Loucy (cell line): ENCODE measurements at regions not wholly inside any gene's neighbourhood (a gene's known extent, or its start where the extent isn't known, plus 50 kb on each side); places are given as distances from the start of the nearest gene placed in this dataset.

Experiments used
- H2AFZ ChIP-seq: fragments of 200-600 bp; sonication (generic); 2 replicates; pipeline ENCODE4 v1.6.0; 2016; ENCODE audit warnings: antibody characterized with exemption, mild to moderate bottlenecking, low read length, moderate library complexity
- H3F3A ChIP-seq: fragments of 200-600 bp; 2 replicates; pipeline ENCODE4 v1.6.0; 2016; ENCODE audit warnings: antibody characterized with exemption, low read depth, mild to moderate bottlenecking
- H3K27me3 ChIP-seq: fragments of 200-600 bp; sonication (generic); 2 replicates; pipeline ENCODE4 v1.6.1; 2014; ENCODE audit warnings: low read length, mild to moderate bottlenecking; ENCODE audit not compliant: insufficient read depth, poor library complexity, severe bottlenecking
- H3K36me3 ChIP-seq: fragments of 200-600 bp; sonication (generic); 2 replicates; pipeline ENCODE4 v1.6.1; 2016; ENCODE audit warnings: low read length; ENCODE audit not compliant: insufficient read depth
- H3K4me1 ChIP-seq: fragments of 200-600 bp; sonication (generic); 2 replicates; pipeline ENCODE4 v1.5.1; 2014; ENCODE audit warnings: low read length, mild to moderate bottlenecking; ENCODE audit not compliant: insufficient read depth, poor library complexity, severe bottlenecking
- H3K4me2 ChIP-seq: fragments of 200-600 bp; sonication (generic); 2 replicates; pipeline ENCODE4 v1.6.0; 2014; ENCODE audit warnings: antibody characterized with exemption, low read length, low read depth, mild to moderate bottlenecking; ENCODE audit not compliant: poor library complexity, severe bottlenecking
- H3K4me3 ChIP-seq: fragments of 200-600 bp; sonication (generic); 2 replicates; pipeline ENCODE4 v1.5.1; 2014; ENCODE audit warnings: low read length, mild to moderate bottlenecking, mixed read lengths; ENCODE audit not compliant: poor library complexity, severe bottlenecking
- H3K79me2 ChIP-seq: fragments of 200-600 bp; sonication (generic); 2 replicates; pipeline ENCODE4 v1.6.1; 2014; ENCODE audit warnings: low read length; ENCODE audit not compliant: insufficient read depth
- H3K9ac ChIP-seq: fragments of 200-600 bp; sonication (generic); 2 replicates; pipeline ENCODE4 v1.6.0; 2014; ENCODE audit warnings: mild to moderate bottlenecking, low read depth, low read length, moderate library complexity; ENCODE audit not compliant: poor library complexity, severe bottlenecking
- H3K9me2 ChIP-seq: fragments of 200-600 bp; sonication (generic); replicated peaks from 2 replicates; pipeline ENCODE4 v1.6.1; 2016; ENCODE audit warnings: low read depth, low read length, mixed read lengths
- H3K9me3 ChIP-seq: fragments of 200-600 bp; sonication (generic); 2 replicates; pipeline ENCODE4 v1.6.1; 2014; ENCODE audit warnings: mild to moderate bottlenecking, antibody characterized with exemption, low read length, low read depth; ENCODE audit not compliant: insufficient read depth
- H4K20me1 ChIP-seq: fragments of 200-600 bp; sonication (generic); 2 replicates; pipeline ENCODE4 v1.6.0; 2014; ENCODE audit warnings: antibody characterized with exemption, low read length, mild to moderate bottlenecking; ENCODE audit not compliant: insufficient read depth, poor library complexity, severe bottlenecking
- CTCF ChIP-seq: fragments of 200-600 bp; sonication (generic); conservative IDR thresholded peaks from 2 replicates; pipeline ENCODE4 v1.5.1; 2014; ENCODE audit warnings: mild to moderate bottlenecking, antibody characterized with exemption, low read length
- EZH2phosphoT487 ChIP-seq: fragments of 200-600 bp; IDR thresholded peaks from 2 replicates; pipeline ENCODE4 v1.6.1; 2018; ENCODE audit warnings: antibody characterized with exemption, mild to moderate bottlenecking, moderate library complexity, borderline replicate concordance

GRCh38 chr4:171710743-171711142, 102.5 kb upstream of the GALNTL6 start:
- no peak for TF ChIP-seq EZH2phosphoT487
- TF ChIP-seq CTCF: no peak
- H4K20me1 ChIP-seq: no peaks in the 10 kb centered on the region

GRCh38 chr4:171676555-171677215, 136.5 kb upstream of the GALNTL6 start:
- Histone ChIP-seq H3K9ac (peak overlapping the region; percentile 46), H3K4me3 (peak overlapping the region; percentile 55), H2AFZ (peak overlapping the region; percentile 78), H4K20me1 (no peaks in the 10 kb centered on the region), H3K9me3 (no peaks in the 10 kb centered on the region), H3K27me3 (no peaks in the 10 kb centered on the region), H3K4me1 (peaks cover 20% of the 10 kb centered on the region), H3F3A (peaks cover 6% of the 10 kb centered on the region; the same call in 1 of the 2 replicates), H3K79me2 (no peaks in the 10 kb centered on the region), H3K9me2 (no peaks in the 10 kb centered on the region), H3K36me3 (no peaks in the 10 kb centered on the region), H3K4me2 (peak overlapping the region; percentile 70)
- no peak for TF ChIP-seq EZH2phosphoT487
- no peak for TF ChIP-seq CTCF

More at GRCh38 chr4:171710743-171711142, 102.5 kb upstream of the GALNTL6 start:
- H3K9me2 ChIP-seq: no peaks in the 10 kb centered on the region
- H3K9ac ChIP-seq: no peak overlapping the region
- H3K79me2 ChIP-seq: no peaks in the 10 kb centered on the region
- no peaks in the 10 kb centered on the region; the same call in 1 of the 2 replicates for H3K9me3 ChIP-seq
- H3F3A ChIP-seq: no peaks in the 10 kb centered on the region
- no peaks in the 10 kb centered on the region for H3K4me1 ChIP-seq
- no peaks in the 10 kb centered on the region for H3K36me3 ChIP-seq
- no peak overlapping the region for H2AFZ ChIP-seq
- no peak overlapping the region for H3K4me2 ChIP-seq
- H3K4me3 ChIP-seq: no peak overlapping the region
- H3K27me3 ChIP-seq: no peaks in the 10 kb centered on the region

- no peaks in the 10 kb centered on the region for H3K36me3 ChIP-seq
- H3K9ac ChIP-seq: no peak overlapping the region
- H3K4me3 ChIP-seq: no peak overlapping the region
- no peak overlapping the region for H3K4me2 ChIP-seq
- peaks cover 6% of the 10 kb centered on the region; the same call in 1 of the 2 replicates for H3F3A ChIP-seq
- H3K9me3 ChIP-seq: no peaks in the 10 kb centered on the region
- no peaks in the 10 kb centered on the region for H3K9me2 ChIP-seq
- H2AFZ ChIP-seq: no peak overlapping the region
- no peak for TF ChIP-seq EZH2phosphoT487
- no peak for TF ChIP-seq CTCF
- no peaks in the 10 kb centered on the region for H4K20me1 ChIP-seq
- H3K27me3 ChIP-seq: no peaks in the 10 kb centered on the region
- peaks cover 20% of the 10 kb centered on the region for H3K4me1 ChIP-seq
- no peaks in the 10 kb centered on the region for H3K79me2 ChIP-seq
Measured at GRCh38 chr4:171674781-171675180, 138.4 kb upstream of the GALNTL6 start.
